ENCODE measurements at regions not wholly inside any gene's neighbourhood (a gene's known extent, or its start where the extent isn't known, plus 50 kb on each side); places are given as distances from the start of the nearest gene placed in this dataset.
"Not testable (repeated sequence)": the region's sequence is repeated elsewhere in the genome, so short reads cannot be mapped to it uniquely, and the experiment has no call there.

DNA sequence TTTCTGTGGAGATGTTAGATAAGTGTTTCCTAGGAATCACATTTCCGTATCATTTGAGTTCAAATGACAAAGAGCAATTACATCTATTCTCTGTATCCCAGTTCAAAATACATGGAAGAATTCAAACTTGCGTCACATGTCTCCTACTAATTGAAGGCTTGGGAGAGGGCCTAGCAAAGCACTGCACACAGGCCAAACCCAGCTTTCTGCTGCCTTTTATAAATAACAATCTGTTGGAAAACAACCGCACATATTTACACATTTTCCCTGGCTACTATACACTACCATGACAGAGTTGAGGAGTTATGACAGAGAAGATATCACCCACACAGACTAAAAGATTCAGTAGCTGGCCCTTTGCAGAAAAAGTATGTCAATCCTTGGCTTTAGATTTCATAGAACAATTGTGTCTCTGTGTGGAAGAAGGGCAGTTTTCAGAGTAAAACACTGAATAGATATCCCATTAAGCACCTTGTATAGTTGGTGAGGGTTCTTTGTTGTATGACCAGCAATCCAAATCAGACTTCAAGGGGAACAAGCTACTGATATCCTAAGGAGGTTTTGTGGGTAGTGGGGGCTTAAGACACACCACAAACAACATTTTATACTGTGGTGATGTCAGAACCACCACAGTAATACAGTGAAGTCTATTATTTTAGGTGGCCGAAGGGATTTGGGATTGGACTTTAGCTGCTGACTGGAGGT lies 861.3 kb downstream of the CCDC85A start:
- DNase-seq = no peak

DNA sequence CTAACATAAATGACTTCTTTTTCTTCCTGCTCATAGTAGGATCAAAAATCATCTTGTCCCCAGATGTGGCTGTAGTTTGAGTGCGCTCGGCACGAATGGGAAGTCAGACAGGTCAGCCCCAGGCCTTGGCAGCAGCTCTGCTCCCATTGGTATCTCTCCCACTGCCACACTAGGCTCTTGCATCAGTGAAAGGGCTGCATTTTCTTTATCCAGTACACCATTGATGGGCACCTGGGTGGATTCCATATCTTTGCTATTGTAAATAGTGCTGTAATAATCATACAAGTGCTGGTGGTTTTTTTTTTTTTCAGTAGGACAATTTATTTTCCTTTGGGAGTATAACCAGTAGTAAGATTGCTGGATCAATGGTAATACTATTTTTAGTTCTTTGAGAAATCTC lies 865.5 kb downstream of the CCDC85A start:
- DNase-seq = no peak

GRCh38 chr2:57050007-57050406 lies 866.2 kb downstream of the CCDC85A start:
- DNase-seq = no peak

DNA sequence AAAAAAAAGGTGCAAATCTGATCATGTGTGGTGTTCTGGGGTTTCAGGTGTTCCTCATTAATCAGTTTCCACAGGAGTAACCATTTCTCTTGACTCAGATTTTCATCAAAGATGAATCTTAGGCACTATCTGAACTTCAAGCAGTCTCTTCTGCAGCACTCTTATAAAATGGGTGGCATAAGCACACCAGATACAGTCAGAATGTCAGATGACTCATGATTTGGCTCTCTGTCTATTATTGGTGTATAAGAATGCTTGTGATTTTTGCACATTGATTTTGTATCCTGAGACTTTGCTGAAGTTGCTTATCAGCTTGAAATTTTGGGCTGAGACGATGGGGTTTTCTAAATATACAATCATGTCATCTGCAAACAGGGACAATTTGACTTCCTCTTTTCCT lies 882.5 kb downstream of the CCDC85A start:
- DNase-seq = not testable (repeated sequence)

- no peak for DNase-seq
Observed at GRCh38 chr2:57075226-57075625, 891.4 kb downstream of the CCDC85A start.

DNA sequence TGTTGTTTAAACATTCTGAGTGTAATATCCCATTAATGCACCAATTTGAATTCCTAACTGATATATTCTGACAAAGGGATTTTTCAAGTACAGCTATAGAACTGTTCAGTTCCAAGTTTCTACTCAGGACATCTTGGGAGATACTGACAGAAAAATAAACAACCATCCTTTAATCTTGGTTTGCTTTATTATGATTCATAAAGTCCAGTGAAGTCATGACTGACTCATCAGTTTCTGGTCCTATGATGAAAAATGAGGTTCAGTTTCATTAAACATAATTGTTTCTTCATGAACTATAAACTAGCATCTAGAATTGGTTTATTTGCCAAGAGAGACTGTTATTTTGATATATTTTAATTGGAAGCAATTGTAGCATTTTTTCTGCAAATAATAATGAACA lies 896.2 kb downstream of the CCDC85A start:
- no peak for DNase-seq

- no peak for DNase-seq
Observed at GRCh38 chr2:57084697-57085281, 901.0 kb downstream of the CCDC85A start.

GRCh38 chr2:57093020-57093419 lies 909.2 kb downstream of the CCDC85A start:
- no peak for DNase-seq

- no peak for DNase-seq
Observed at GRCh38 chr2:57097855-57098254, 914.1 kb downstream of the CCDC85A start.

DNA sequence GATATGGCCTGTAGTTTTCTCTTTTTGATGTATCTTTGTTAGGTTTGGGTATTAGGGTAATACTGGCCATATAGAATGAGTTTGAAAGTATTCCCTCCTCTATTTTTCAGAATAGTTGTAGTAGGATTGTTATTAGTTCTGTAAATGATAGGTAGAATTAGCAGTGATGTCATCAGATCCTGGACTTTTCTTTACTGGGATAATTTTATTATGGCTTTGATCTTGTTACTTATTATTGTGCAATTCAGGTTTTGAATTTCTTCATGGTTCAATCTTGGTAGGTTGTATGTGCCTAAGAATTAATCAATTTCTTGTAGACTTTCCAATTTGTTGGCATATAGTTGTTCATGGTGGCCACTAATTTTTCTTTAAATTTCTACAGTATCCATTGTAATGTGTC lies 916.6 kb downstream of the CCDC85A start:
- DNase-seq = no peak

GRCh38 chr2:57105694-57106093 lies 921.9 kb downstream of the CCDC85A start:
- DNase-seq = no peak

- no peak for DNase-seq
Observed at GRCh38 chr2:57107353-57107752, 923.6 kb downstream of the CCDC85A start.

DNA sequence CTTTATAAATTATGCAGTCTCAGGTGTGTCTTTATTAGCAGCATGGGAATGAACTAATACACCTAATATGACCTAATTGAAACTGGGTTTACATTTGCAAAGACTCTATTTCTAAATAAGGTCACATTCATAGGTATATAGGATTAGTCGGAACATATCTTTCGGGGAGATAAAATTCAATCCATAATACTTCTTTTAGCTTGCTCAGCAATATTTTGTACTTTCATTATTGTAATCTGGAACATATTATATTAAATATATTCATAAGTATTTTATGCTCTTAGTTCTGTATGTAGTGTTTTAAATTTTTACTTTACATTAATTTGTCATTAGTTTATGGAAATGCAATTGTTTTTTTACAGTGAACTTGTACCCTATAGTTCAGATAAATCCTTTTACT lies 927.7 kb downstream of the CCDC85A start:
- DNase-seq = no peak

DNA sequence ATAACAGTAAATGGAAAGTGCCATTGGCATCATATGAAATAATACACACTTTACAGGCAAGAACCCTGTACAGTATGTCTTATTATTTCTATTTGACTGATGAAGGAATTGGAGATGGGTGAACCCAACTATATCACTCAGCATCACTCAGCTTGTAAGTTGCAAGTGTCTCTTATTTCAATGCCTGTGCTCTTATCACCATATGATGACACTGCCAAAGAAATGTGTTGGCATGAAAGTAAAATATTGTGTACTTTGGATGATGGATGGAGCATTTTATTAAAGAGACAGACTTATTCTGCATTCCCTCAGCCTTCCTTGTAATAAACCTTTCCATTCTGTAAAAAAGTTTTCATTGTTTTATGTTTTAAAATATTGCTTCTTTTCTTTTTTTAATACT lies 927.5 kb upstream of the VRK2 start:
- DNase-seq = no peak

- no peak for DNase-seq
Observed at GRCh38 chr2:57126410-57126809, 920.2 kb upstream of the VRK2 start.

- DNase-seq = no peak
Observed at GRCh38 chr2:57139179-57139578, 907.4 kb upstream of the VRK2 start.

GRCh38 chr2:57141269-57141668 lies 905.3 kb upstream of the VRK2 start:
- no peak for DNase-seq

GRCh38 chr2:57146951-57147350 lies 899.7 kb upstream of the VRK2 start:
- DNase-seq = no peak

DNA sequence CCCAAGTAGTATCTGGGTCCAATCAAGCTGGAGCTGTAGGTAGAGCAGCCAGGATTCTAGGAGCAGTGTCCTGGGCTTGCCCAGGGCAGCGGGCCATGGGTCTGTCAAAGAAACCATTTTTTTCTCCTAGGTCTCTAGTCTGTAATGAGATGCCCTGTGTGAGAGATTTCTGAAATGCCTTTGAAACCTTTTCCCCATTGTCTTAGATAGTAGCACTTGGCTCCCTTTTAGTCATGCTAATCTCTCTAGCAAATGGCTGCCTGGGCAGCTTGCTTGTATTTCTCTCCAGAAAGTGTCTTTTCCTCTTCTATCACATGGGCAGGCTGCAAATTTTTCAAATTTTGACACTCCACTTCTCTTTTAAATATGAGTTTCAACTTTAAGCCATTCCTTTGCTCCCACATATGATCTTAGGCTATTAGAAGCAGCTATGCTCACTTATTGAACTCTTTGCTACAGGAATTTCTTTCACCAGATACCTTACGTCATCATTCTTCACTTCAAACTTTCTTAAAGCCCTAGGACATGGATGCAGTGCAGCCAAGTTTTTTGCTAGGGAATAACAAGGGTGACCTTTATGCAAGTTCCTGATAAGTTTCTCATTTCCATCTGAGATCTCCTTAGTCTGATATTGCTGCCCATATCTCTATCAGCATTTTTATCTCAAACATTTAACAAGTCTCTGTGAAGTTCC lies 890.2 kb upstream of the VRK2 start:
- no peak for DNase-seq

- no peak for DNase-seq
Observed at GRCh38 chr2:57160976-57161375, 885.6 kb upstream of the VRK2 start.

- no peak for DNase-seq
Observed at GRCh38 chr2:57177176-57177575, 869.4 kb upstream of the VRK2 start.

DNA sequence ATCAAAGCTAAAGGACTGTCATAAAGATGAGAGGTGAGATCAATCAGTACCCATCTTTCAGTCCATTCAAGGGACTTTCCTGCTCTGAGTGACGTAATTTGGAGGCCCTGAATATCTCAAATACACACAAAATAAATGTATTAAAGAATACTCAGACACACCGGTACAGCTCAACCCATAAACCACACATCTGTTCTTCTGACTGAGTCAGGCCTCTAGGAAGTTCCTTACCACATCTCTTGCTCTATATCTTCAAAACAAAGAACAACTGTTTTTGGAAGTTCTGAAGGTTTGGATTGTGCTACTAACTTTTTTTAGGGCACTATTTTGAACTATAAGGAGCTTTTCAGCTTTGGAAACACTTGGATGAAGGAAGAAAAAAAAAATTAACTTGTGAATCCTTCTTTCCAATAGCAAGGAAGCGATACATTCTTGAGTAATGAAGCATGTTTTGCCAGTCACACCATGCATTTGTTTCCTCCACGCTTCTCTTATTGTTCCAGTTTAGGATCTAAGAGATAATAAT lies 866.5 kb upstream of the VRK2 start:
- no peak for DNase-seq

- DNase-seq = no peak
Observed at GRCh38 chr2:57180678-57181077, 865.9 kb upstream of the VRK2 start.
